ENCODE measurements at regions not wholly inside any gene's neighbourhood (a gene's known extent, or its start where the extent isn't known, plus 50 kb on each side); places are given as distances from the start of the nearest gene placed in this dataset.
"Not testable (repeated sequence)": the region's sequence is repeated elsewhere in the genome, so short reads cannot be mapped to it uniquely, and the experiment has no call there.

GRCh38 chr15:81653259-81653658 is 279.2 kb upstream of the TMC3 start (continued):
- no peak for TF ChIP-seq HMGXB4 (CRISPR knock-in tag; IDR thresholded peaks at IDR 0.05; ENCODE audit: borderline replicate concordance)
- TF ChIP-seq HOXA7 (CRISPR knock-in tag; IDR thresholded peaks at IDR 0.05), result no peak
- no peak for TF ChIP-seq KDM1A (IDR thresholded peaks at IDR 0.05; ENCODE audit: low read depth)

DNA sequence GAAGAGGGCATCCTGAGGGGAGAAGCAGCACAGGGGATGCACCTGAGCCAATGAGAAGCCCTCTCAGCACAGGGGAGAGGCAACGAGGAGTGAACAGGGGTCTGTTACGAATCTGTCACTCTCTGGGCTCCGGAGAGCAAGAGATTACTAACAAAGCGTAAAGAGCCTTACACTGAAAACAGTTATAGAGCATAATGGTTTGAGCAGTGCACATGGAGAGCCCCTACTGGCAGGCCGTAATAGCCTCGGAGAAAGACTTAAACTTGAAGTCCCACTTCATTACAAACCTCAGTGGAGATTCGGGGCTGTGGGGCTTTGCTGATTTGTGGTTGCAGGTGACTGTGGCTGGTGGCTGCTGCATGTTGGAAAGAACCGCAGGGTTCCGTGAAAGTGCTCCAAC is 271.5 kb upstream of the TMC3 start:
- H3K4me3 ChIP-seq, result no peak overlapping the region
- DNase-seq (ENCODE audit: low read depth in 1 of 2, low spot score in 1 of 2) (no peak), FAIRE-seq (no peak), ATAC-seq (0 out of 6 replicates have a peak, but pooled peaks of 1 of the 2 experiments have one; percentile 23)
- H3K27ac ChIP-seq, result no peak overlapping the region
- no peaks in the 10 kb centered on the region for H3K9me3 ChIP-seq
- H3K4me2 ChIP-seq, result no peak overlapping the region
- no peaks in the 10 kb centered on the region for H3K4me1 ChIP-seq
- ChIA-PET POLR2A (no interaction called here), CTCF (no interaction called here)
- TF ChIP-seq FOSL2 (IDR thresholded peaks at IDR 0.05) (no peak), FOSL2 (CRISPR knock-in tag; IDR thresholded peaks at IDR 0.05) (no peak), FOXS1 (CRISPR knock-in tag; IDR thresholded peaks at IDR 0.05) (no peak), HOXB5 (CRISPR knock-in tag; IDR thresholded peaks at IDR 0.05) (no peak)
- TF ChIP-seq, protein P1, sequence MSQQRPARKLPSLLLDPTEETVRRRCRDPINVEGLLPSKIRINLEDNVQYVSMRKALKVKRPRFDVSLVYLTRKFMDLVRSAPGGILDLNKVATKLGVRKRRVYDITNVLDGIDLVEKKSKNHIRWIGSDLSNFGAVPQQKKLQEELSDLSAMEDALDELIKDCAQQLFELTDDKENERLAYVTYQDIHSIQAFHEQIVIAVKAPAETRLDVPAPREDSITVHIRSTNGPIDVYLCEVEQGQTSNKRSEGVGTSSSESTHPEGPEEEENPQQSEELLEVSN (IDR thresholded peaks at IDR 0.05; ENCODE audit: borderline replicate concordance, low read depth), result no peak
- WGBS (ENCODE audit: missing lambda C conversion rate), result 11% methylated on average over 9 of the region's 9 CpGs

- Histone ChIP-seq H3K27ac (no peak overlapping the region), H3K4me3 (no peak overlapping the region), H3K4me2 (no peak overlapping the region), H3K9me3 (no peaks in the 10 kb centered on the region), H3K4me1 (no peaks in the 10 kb centered on the region)
- TF ChIP-seq TP53 (CRISPR knock-in tag; IDR thresholded peaks at IDR 0.05) (no peak), MAFK (IDR thresholded peaks at IDR 0.05; ENCODE audit: partially characterized antibody) (peak; percentile 95)
- FAIRE-seq, result no peak
- WGBS (ENCODE audit: missing lambda C conversion rate), result 1% methylated on average over 4 of the region's 4 CpGs
- no peak for ATAC-seq
- no peak for DNase-seq (ENCODE audit: low read depth in 1 of 2, low spot score in 1 of 2)
- ChIA-PET CTCF (no interaction called here), POLR2A (no interaction called here)
These were observed 269.8 kb upstream of the TMC3 start for GRCh38 chr15:81643771-81644170.

DNA sequence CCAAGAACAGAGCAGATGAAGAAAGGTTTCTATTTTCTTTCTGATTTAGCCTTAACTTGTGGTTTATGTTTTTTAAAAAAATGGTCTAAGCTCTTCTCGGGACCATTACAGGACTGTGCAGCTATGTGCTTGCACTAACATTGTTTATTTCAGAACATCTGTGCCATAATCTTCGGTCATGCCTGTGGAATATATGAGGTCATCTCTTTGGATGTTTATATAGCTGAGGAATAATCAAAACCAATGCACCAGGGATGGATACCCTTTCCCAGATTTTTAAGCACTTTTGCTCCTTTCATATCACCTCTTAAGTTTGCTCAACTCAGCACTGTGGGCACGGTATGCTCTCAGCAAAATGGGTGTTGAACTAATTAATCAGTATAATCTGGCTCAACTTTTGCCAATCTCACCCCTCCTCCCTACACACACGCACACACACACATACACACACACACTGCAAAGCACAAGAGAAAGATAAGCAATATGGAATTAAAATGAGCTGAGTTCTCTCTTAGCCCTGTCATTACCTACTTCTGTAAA is 268.5 kb upstream of the TMC3 start:
- ChIA-PET POLR2A (no interaction called here), CTCF (no interaction called here)
- H3K27ac ChIP-seq, result no peak overlapping the region

GRCh38 chr15:81636064-81636463 is 262.1 kb upstream of the TMC3 start:
- H3K27ac ChIP-seq; CTCF ChIA-PET; H3K4me2 ChIP-seq; POLR2A ChIA-PET; DNase-seq (ENCODE audit: low read depth in 1 of 2, low spot score in 1 of 2); H3K4me1 ChIP-seq; H3K9me3 ChIP-seq; FAIRE-seq; H3K4me3 ChIP-seq; ATAC-seq: not testable (repeated sequence)
- 0% methylated on average over 2 of the region's 2 CpGs for whole genome bisulfite sequencing (ENCODE audit: missing lambda C conversion rate)

More for the DNA sequence above, 268.5 kb upstream of the TMC3 start:
- Histone ChIP-seq H3K4me3 (no peak overlapping the region), H3K4me2 (no peak overlapping the region), H3K4me1 (no peaks in the 10 kb centered on the region), H3K9me3 (no peaks in the 10 kb centered on the region)
- no peak for TF ChIP-seq HOXA7 (CRISPR knock-in tag; IDR thresholded peaks at IDR 0.05)
- TF ChIP-seq, protein P2, sequence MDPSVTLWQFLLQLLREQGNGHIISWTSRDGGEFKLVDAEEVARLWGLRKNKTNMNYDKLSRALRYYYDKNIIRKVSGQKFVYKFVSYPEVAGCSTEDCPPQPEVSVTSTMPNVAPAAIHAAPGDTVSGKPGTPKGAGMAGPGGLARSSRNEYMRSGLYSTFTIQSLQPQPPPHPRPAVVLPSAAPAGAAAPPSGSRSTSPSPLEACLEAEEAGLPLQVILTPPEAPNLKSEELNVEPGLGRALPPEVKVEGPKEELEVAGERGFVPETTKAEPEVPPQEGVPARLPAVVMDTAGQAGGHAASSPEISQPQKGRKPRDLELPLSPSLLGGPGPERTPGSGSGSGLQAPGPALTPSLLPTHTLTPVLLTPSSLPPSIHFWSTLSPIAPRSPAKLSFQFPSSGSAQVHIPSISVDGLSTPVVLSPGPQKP (IDR thresholded peaks at IDR 0.05; ENCODE audit: low read depth, low read length), result no peak
- TF ChIP-seq NR3C1 (IDR thresholded peaks at IDR 0.05), result no peak
- no peak for TF ChIP-seq TFCP2L1 (CRISPR knock-in tag; IDR thresholded peaks at IDR 0.05)
- ATAC-seq (no peak), DNase-seq (ENCODE audit: low read depth in 1 of 2, low spot score in 1 of 2) (no peak), FAIRE-seq (no peak)
- WGBS (ENCODE audit: missing lambda C conversion rate), result under 1% methylated on average over 4 of the region's 4 CpGs

Data from A549 (cell line).